Subcutaneous abdominal adipose tissue (tissue), 5 donors: ENCODE measurements at regions not wholly inside any gene's neighbourhood (a gene's known extent, or its start where the extent isn't known, plus 50 kb on each side); places are given as distances from the start of the nearest gene placed in this dataset.

Experiments used
- H3K27ac ChIP-seq: one replicate; pipeline ENCODE4 v1.7.0; 2013; ENCODE audit warnings: low read depth, mild to moderate bottlenecking, inconsistent platforms, low read length, moderate library complexity
- H3K27me3 ChIP-seq, 5 donors: one replicate each; pipeline ENCODE4 v1.7.0; 2013; ENCODE audit warnings: low read length in 5 of 5, inconsistent platforms in 1 of 5; ENCODE audit not compliant: control insufficient read depth in 5 of 5, insufficient read depth in 4 of 5
- H3K36me3 ChIP-seq, 5 donors: one replicate each; pipeline ENCODE4 v1.7.0; 2013; ENCODE audit warnings: low read length in 5 of 5; ENCODE audit not compliant: control insufficient read depth in 5 of 5, insufficient read depth in 5 of 5
- H3K4me1 ChIP-seq, 5 donors: one replicate each; pipeline ENCODE4 v1.7.0; 2013; ENCODE audit warnings: low read length in 5 of 5, mild to moderate bottlenecking in 3 of 5, moderate library complexity in 1 of 5; ENCODE audit not compliant: control insufficient read depth in 5 of 5, insufficient read depth in 5 of 5
- H3K4me3 ChIP-seq, 5 donors: one replicate each; pipeline ENCODE4 v1.7.0; 2013; ENCODE audit warnings: low read length in 5 of 5, low read depth in 1 of 5
- H3K9ac ChIP-seq, 5 donors: one replicate each; pipeline ENCODE4 v1.7.0; 2013; ENCODE audit warnings: low read length in 5 of 5, mild to moderate bottlenecking in 4 of 5, moderate library complexity in 3 of 5
- H3K9me3 ChIP-seq, 5 donors: one replicate each; pipeline ENCODE4 v1.7.0; 2013; ENCODE audit warnings: low read length in 5 of 5; ENCODE audit not compliant: control insufficient read depth in 5 of 5
- donor health status: healthy.
- donor health status: healthy.
- donor health status: healthy.
- donor health status: healthy.
- donor health status: healthy.

- H3K4me1 ChIP-seq = no peaks in the 10 kb centered on the region
- no peaks in the 10 kb centered on the region for H3K36me3 ChIP-seq
- no peak overlapping the region for H3K9ac ChIP-seq
- no peaks in the 10 kb centered on the region for H3K9me3 ChIP-seq
- no peak overlapping the region for H3K27ac ChIP-seq
- H3K27me3 ChIP-seq = peaks cover 3 to 15% (median 4%) of the 10 kb centered on the region in 5 donors
- H3K4me3 ChIP-seq = no peak overlapping the region
Observed at GRCh38 chr10:124325633-124325914, 93.1 kb downstream of the OAT start.

GRCh38 chr10:124324856-124325632 lies 93.7 kb downstream of the OAT start:
- H3K36me3 ChIP-seq = no peaks in the 10 kb centered on the region
- peaks cover 3 to 15% (median 4%) of the 10 kb centered on the region in 5 donors for H3K27me3 ChIP-seq
- H3K4me3 ChIP-seq = no peak overlapping the region
- no peak overlapping the region for H3K27ac ChIP-seq
- H3K9ac ChIP-seq = no peak overlapping the region
- no peaks in the 10 kb centered on the region for H3K4me1 ChIP-seq
- no peaks in the 10 kb centered on the region for H3K9me3 ChIP-seq

- H3K27ac ChIP-seq = no peak overlapping the region
- peaks cover 3 to 15% (median 4%) of the 10 kb centered on the region in 5 donors for H3K27me3 ChIP-seq
- no peaks in the 10 kb centered on the region for H3K4me1 ChIP-seq
- H3K36me3 ChIP-seq = no peaks in the 10 kb centered on the region
- H3K9me3 ChIP-seq = peaks cover 0 to 2% (median 0%) of the 10 kb centered on the region in 5 donors
- H3K9ac ChIP-seq = no peak overlapping the region
- no peak overlapping the region for H3K4me3 ChIP-seq
Observed at GRCh38 chr10:124324451-124324850, 94.3 kb downstream of the OAT start.

- H3K4me1 ChIP-seq = no peaks in the 10 kb centered on the region
- peaks cover 3 to 15% (median 4%) of the 10 kb centered on the region in 5 donors for H3K27me3 ChIP-seq
- H3K9ac ChIP-seq = no peak overlapping the region
- no peak overlapping the region for H3K4me3 ChIP-seq
- H3K36me3 ChIP-seq = no peaks in the 10 kb centered on the region
- peaks cover 0 to 5% (median 0%) of the 10 kb centered on the region in 5 donors for H3K9me3 ChIP-seq
- no peak overlapping the region for H3K27ac ChIP-seq
Observed at GRCh38 chr10:124323806-124324205, 94.9 kb downstream of the OAT start.

GRCh38 chr10:124323111-124323725 lies 95.5 kb downstream of the OAT start:
- Histone ChIP-seq H3K27me3 (peaks cover 3 to 15% (median 4%) of the 10 kb centered on the region in 5 donors), H3K36me3 (no peaks in the 10 kb centered on the region), H3K27ac (no peak overlapping the region), H3K9ac (no peak overlapping the region), H3K4me3 (no peak overlapping the region), H3K9me3 (peaks cover 0 to 5% (median 0%) of the 10 kb centered on the region in 5 donors), H3K4me1 (no peaks in the 10 kb centered on the region)

- Histone ChIP-seq H3K4me1 (no peaks in the 10 kb centered on the region), H3K27ac (no peak overlapping the region), H3K36me3 (no peaks in the 10 kb centered on the region), H3K9me3 (peaks cover 0 to 5% (median 0%) of the 10 kb centered on the region in 5 donors), H3K4me3 (no peak overlapping the region), H3K27me3 (peaks cover 3 to 15% (median 4%) of the 10 kb centered on the region in 5 donors), H3K9ac (no peak overlapping the region)
Observed at GRCh38 chr10:124322191-124322980, 96.3 kb downstream of the OAT start.

- Histone ChIP-seq H3K9me3 (peaks cover 0 to 5% (median 0%) of the 10 kb centered on the region in 5 donors), H3K4me3 (no peak overlapping the region), H3K9ac (no peak overlapping the region), H3K4me1 (no peaks in the 10 kb centered on the region), H3K36me3 (no peaks in the 10 kb centered on the region), H3K27ac (no peak overlapping the region), H3K27me3 (peaks cover 3 to 15% (median 4%) of the 10 kb centered on the region in 5 donors)
Observed at GRCh38 chr10:124321433-124322089, 97.2 kb downstream of the OAT start.

- H3K4me3 ChIP-seq = no peak overlapping the region
- no peak overlapping the region for H3K9ac ChIP-seq
- H3K9me3 ChIP-seq = peaks cover 0 to 5% (median 0%) of the 10 kb centered on the region in 5 donors
- no peak overlapping the region for H3K27ac ChIP-seq
- peaks cover 3 to 15% (median 4%) of the 10 kb centered on the region in 5 donors for H3K27me3 ChIP-seq
- H3K36me3 ChIP-seq = no peaks in the 10 kb centered on the region
- no peaks in the 10 kb centered on the region for H3K4me1 ChIP-seq
Observed at GRCh38 chr10:124320778-124321432, 97.8 kb downstream of the OAT start.

GRCh38 chr10:124319926-124320391 lies 98.8 kb downstream of the OAT start:
- Histone ChIP-seq H3K9ac (no peak overlapping the region), H3K27me3 (peaks cover 3 to 13% (median 4%) of the 10 kb centered on the region in 5 donors), H3K4me3 (no peak overlapping the region), H3K9me3 (peaks cover 0 to 5% (median 0%) of the 10 kb centered on the region in 5 donors), H3K36me3 (no peaks in the 10 kb centered on the region), H3K4me1 (no peaks in the 10 kb centered on the region), H3K27ac (no peak overlapping the region)
